ENCODE measurements at regions not wholly inside any gene's neighbourhood (a gene's known extent, or its start where the extent isn't known, plus 50 kb on each side); places are given as distances from the start of the nearest gene placed in this dataset.

GRCh38 chr4:33722800-33723516 is 2521.4 kb downstream of the ARAP2 start:
- TF ChIP-seq, protein P1, sequence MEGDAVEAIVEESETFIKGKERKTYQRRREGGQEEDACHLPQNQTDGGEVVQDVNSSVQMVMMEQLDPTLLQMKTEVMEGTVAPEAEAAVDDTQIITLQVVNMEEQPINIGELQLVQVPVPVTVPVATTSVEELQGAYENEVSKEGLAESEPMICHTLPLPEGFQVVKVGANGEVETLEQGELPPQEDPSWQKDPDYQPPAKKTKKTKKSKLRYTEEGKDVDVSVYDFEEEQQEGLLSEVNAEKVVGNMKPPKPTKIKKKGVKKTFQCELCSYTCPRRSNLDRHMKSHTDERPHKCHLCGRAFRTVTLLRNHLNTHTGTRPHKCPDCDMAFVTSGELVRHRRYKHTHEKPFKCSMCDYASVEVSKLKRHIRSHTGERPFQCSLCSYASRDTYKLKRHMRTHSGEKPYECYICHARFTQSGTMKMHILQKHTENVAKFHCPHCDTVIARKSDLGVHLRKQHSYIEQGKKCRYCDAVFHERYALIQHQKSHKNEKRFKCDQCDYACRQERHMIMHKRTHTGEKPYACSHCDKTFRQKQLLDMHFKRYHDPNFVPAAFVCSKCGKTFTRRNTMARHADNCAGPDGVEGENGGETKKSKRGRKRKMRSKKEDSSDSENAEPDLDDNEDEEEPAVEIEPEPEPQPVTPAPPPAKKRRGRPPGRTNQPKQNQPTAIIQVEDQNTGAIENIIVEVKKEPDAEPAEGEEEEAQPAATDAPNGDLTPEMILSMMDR (IDR thresholded peaks at IDR 0.05) = no peak
- no peak for TF ChIP-seq ZFX (IDR thresholded peaks at IDR 0.05; ENCODE audit: borderline replicate concordance)

Data from 22Rv1 (cell line).